Liver (tissue), 3 donors: ENCODE measurements at regions not wholly inside any gene's neighbourhood (a gene's known extent, or its start where the extent isn't known, plus 50 kb on each side); places are given as distances from the start of the nearest gene placed in this dataset.

Experiments
- ATF3 ChIP-seq: IDR thresholded peaks from 2 replicates; pipeline ENCODE4 v1.6.1; 2016; ENCODE audit warnings: antibody characterized with exemption
- CTCF ChIP-seq: fragments of 150-350 bp; IDR thresholded peaks from 2 replicates; pipeline ENCODE4 v1.5.1; 2017; ENCODE audit warnings: improper control_type of control experiment, low read depth, low read length; ENCODE audit not compliant: missing input control
- EGR1 ChIP-seq, 2 donors: IDR thresholded peaks; 2 replicates each; pipeline ENCODE4 v1.6.1; 2016 to 2018; ENCODE audit warnings: antibody characterized with exemption in 2 of 2, low read depth in 2 of 2
- FOXA1 ChIP-seq: IDR thresholded peaks from 2 replicates; pipeline ENCODE4 v1.6.1; 2016; ENCODE audit warnings: antibody characterized with exemption
- GABPA ChIP-seq, 2 donors: IDR thresholded peaks in 1 of 2; conservative IDR thresholded peaks in 1 of 2; 2 replicates each; pipeline ENCODE4 v1.6.1; 2016; ENCODE audit warnings: antibody characterized with exemption in 2 of 2, mild to moderate bottlenecking in 1 of 2, moderate library complexity in 1 of 2
- JUND ChIP-seq, 2 donors: IDR thresholded peaks; 2 replicates each; pipeline ENCODE4 v1.6.1; 2016; ENCODE audit warnings: antibody characterized with exemption in 2 of 2
- MAX ChIP-seq: IDR thresholded peaks from 2 replicates; pipeline ENCODE4 v1.6.1; 2016; ENCODE audit warnings: antibody characterized with exemption
- REST ChIP-seq: IDR thresholded peaks from 2 replicates; pipeline ENCODE4 v1.6.1; 2016; ENCODE audit warnings: antibody characterized with exemption, mild to moderate bottlenecking
- RXRA ChIP-seq, 2 donors: IDR thresholded peaks; 2 replicates each; pipeline ENCODE4 v1.6.1; 2017 to 2018; ENCODE audit warnings: antibody characterized with exemption in 2 of 2, mild to moderate bottlenecking in 1 of 2
- SP1 ChIP-seq: IDR thresholded peaks from 2 replicates; pipeline ENCODE4 v1.6.1; 2018; ENCODE audit warnings: antibody characterized with exemption, mild to moderate bottlenecking
- TAF1 ChIP-seq: conservative IDR thresholded peaks from 2 replicates; pipeline ENCODE4 v1.6.1; 2016; ENCODE audit warnings: antibody characterized with exemption, mild to moderate bottlenecking
- YY1 ChIP-seq: IDR thresholded peaks from 2 replicates; pipeline ENCODE4 v1.6.1; 2016; ENCODE audit warnings: antibody characterized with exemption, mild to moderate bottlenecking
- ZBTB33 ChIP-seq: IDR thresholded peaks from 2 replicates; pipeline ENCODE4 v1.6.1; 2016; ENCODE audit warnings: antibody characterized with exemption
- donor health status: healthy.
- donor health status: healthy.

GRCh38 chr2:163877316-163877715 is 141.5 kb upstream of the FIGN start:
- TF ChIP-seq CTCF, result no peak
- no peak for TF ChIP-seq MAX
- no peak for TF ChIP-seq JUND (IDR thresholded peaks at IDR 0.05)
- TF ChIP-seq FOXA1, result no peak
- no peak for TF ChIP-seq ZBTB33
- TF ChIP-seq ATF3, result no peak
- no peak for TF ChIP-seq REST
- no peak for TF ChIP-seq RXRA (IDR thresholded peaks at IDR 0.05)
- no peak for TF ChIP-seq YY1
- TF ChIP-seq SP1, result no peak
- TF ChIP-seq GABPA (IDR thresholded peaks at IDR 0.05 in 1 of 2, conservative IDR thresholded peaks at IDR 0.05 in 1 of 2), result no peak
- TF ChIP-seq TAF1, result no peak
- TF ChIP-seq EGR1 (IDR thresholded peaks at IDR 0.05; ENCODE audit: low read depth in 2 of 2), result no peak
